ENCODE measurements at regions not wholly inside any gene's neighbourhood (a gene's known extent, or its start where the extent isn't known, plus 50 kb on each side); places are given as distances from the start of the nearest gene placed in this dataset.

- peak; percentile 53 to 62 for DNase-seq (ENCODE audit: low read depth in 2 of 2)
Measured at GRCh38 chr13:37364007-37364406, 234.6 kb downstream of the POSTN start.

DNA sequence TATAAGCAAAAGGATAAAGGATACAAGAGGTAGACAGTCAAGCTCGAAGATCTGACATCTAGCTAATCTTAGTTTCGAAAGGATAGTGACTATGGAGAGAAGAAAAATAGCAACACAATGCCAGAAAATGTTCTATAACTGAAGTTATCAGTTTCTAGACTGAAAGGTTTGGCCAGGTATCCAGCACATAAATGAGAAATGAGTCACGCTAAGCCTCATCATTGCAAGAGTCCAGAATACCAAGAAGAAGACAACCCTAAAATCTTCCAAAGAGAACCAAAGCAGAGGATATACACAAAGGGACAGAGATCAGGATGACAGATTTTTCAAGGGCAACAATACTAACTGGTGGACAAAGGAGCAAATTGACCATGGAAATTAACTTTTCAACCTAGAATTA is 237.0 kb downstream of the POSTN start:
- no peak for DNase-seq (ENCODE audit: low read depth in 2 of 2)

DNA sequence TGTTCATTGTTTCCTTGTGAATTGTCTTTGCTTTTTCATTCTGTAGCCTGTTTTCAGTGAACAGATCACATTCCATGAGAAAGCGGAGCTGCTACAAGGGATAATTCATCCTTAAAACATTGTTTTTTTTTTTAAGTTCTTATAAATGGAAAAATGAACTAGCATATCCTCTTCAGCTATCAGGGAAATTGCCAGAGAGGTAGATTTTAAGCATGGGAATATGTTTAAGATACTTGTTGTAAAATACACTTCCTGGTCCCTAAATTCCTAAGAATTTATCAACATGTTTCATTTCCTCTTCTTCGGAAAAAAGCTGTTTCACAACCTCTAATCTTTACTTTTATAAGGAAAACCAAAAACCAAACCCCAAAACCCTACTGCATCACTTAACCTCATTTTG is 238.0 kb downstream of the POSTN start:
- no peak for DNase-seq (ENCODE audit: low read depth in 2 of 2)

GRCh38 chr13:37357548-37357947 is 241.0 kb downstream of the POSTN start:
- no peak for DNase-seq (ENCODE audit: low read depth in 2 of 2)

DNA sequence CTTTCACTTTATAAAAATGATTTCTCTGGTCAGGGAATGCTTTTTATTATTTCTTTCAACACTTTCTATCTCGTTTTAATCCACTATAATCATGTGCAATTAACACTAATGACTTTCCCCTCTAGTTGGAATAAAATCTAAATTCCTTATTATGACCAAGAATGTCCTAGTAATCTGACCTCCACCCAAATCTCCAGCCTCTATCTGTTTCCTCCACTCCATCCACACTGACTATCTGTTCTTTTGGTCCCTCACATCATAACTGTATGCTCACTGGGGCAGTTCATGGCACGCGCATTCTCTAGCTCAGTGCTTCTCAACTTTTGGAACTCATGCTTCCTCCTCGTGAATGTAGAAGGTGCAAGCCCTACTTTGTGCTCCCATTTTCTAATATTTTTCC is 244.7 kb downstream of the POSTN start:
- DNase-seq (ENCODE audit: low read depth in 2 of 2) = no peak

DNA sequence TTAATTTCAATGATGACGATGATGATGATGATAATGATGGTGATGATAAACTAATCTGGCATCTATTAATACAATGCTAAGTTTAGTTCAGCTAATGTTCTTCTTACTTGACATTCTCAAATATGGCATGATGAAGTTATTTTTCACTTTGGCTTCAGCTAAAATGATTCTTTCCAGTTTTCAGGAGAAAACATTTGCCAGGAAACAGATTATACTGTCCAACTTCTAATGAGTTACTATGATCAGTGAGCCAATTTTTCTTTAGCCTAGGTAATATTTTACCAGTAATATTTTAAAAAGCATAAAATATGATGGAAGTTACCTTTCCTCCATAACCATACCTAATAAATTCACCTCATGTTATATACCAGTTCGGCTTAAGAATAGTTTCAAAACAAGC is 245.7 kb upstream of the CSNK1A1L start:
- no peak for DNase-seq (ENCODE audit: low read depth in 2 of 2)

DNA sequence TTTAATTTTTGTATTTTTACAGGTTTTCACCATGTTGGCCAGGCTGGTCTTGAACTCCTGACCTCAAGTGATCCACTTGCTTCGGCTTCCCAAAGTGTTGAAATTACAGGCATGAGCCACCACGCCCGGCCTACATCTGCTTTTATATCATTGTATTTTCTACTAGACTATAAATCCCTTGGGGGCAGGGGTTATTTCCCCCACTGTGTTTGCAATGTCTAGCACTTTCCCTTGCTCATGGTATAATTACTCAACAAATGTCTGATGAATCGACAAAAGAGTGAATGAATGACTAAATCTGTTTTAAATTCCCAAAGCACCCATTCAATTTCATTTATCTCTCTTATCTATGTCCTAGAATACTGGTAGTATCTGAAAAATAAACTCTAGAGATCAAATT is 244.5 kb upstream of the CSNK1A1L start:
- DNase-seq (ENCODE audit: low read depth in 2 of 2) = no peak

GRCh38 chr13:37348916-37349643 is 243.6 kb upstream of the CSNK1A1L start:
- DNase-seq (ENCODE audit: low read depth in 2 of 2) = no peak

- no peak for DNase-seq (ENCODE audit: low read depth in 2 of 2)
Measured at GRCh38 chr13:37345869-37346268, 240.4 kb upstream of the CSNK1A1L start.

GRCh38 chr13:37345391-37345790 is 239.9 kb upstream of the CSNK1A1L start:
- DNase-seq (ENCODE audit: low read depth in 2 of 2) = no peak

- DNase-seq (ENCODE audit: low read depth in 2 of 2) = no peak
Measured at GRCh38 chr13:37344056-37344455, 238.6 kb upstream of the CSNK1A1L start.

- no peak for DNase-seq (ENCODE audit: low read depth in 2 of 2)
Measured at GRCh38 chr13:37342205-37342604, 236.7 kb upstream of the CSNK1A1L start.

DNA sequence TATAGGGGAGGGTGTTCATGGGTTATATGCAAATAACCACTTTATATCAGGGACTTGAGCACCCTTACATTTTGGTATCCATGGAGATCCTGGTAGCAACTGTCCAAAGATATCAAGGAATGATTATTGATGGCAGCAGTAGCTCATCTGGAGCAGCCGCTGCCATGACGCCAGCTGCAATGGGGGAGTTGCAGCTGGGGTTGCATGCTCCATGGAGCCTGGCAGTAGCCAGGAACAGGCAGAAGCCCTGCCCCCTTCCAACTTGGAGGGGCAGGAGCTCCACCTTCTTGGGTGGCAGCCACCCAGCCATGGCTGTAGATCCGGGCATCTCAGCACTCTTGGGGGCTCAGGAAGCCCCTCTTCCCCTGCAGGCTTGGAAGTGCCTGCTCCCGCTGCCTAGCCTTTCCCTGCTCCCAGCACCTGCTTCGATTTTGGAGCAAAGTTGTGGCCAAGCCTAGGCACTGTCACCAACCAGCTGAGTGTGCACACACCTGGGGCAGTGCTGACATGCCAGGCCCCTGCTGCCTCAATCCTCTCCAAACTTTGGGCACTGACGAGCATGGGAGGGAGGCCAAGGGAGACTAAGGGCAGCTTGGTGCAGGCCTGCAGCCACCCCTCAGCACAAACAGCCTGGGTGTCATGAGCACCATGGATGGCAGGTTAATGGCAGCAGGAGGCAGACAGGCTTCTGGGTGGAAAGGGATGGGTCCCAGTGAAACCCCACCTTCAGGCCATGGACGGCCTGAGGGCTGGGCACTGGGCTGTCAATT is 235.6 kb upstream of the CSNK1A1L start:
- DNase-seq (ENCODE audit: low read depth in 2 of 2) = no peak

GRCh38 chr13:37339386-37339735 is 233.9 kb upstream of the CSNK1A1L start:
- DNase-seq (ENCODE audit: low read depth in 2 of 2) = no peak

DNA sequence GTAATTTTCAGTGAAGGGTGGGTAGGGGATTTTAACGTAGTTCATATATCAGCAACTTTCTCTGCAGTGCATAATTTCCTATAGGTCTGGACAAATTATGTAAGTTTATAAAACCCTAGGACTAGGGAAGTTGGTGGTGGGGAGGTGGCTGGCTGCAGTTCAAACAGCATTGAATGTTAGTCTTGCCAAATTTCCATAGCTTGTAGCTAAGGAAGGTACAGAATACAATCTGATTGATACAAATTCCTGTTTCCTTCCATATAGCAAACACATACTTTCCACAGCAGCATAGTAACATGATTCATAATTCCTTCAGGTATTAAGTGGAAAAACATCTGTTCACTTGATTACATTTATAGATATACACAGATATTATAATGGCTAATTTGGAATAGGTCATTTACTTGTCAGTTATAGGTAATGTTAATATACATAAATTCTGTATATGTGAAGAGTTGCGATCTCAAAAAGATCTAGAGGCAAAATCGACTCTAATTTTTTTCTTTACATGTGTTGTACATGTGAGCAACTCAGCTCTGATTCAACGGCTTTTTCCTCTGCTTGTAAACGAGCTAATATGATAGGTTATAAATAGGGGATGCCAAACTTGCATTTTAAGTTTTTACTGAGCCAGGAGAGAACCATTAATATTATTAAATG is 233.4 kb upstream of the CSNK1A1L start:
- DNase-seq (ENCODE audit: low read depth in 2 of 2) = no peak

DNA sequence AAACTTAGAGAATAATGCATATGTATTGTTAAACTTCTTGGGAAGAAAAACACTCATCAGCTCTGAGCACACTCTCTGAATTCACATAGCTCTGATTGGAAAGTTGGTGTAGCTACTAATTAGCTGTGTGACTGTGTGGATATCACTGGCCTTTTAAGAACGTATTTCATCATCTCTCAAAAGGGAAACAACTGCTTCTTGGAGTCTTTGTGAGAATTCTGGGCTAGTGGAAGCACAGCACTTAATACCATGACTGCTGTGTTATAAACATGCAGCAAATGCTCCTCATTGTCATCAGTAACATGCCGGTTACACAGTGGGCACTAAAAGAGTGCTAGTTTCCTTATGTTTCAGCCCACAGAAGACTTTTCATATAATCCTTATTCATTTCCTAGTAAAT is 220.9 kb upstream of the CSNK1A1L start:
- DNase-seq (ENCODE audit: low read depth in 2 of 2) = no peak

DNA sequence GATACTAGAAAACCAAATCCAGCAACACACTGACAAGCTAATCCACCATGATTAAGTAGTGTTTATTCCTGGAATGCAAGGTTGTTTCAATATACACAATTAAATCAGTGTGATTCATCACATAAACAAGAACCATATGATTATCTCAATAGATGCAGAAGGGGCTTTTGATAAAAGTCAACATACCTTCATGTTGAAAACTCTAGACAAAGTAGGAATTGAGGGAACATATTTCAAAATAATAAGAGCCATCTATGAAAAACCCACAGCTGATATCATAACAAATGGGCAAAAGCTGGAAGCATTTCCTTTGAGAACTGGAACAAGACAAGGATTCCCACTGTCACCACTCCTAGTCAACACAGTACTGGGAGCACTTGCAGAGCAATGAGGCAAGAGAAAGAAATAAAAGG is 213.6 kb upstream of the CSNK1A1L start:
- peak; percentile 92 to 93 for DNase-seq (ENCODE audit: low read depth in 2 of 2)

DNA sequence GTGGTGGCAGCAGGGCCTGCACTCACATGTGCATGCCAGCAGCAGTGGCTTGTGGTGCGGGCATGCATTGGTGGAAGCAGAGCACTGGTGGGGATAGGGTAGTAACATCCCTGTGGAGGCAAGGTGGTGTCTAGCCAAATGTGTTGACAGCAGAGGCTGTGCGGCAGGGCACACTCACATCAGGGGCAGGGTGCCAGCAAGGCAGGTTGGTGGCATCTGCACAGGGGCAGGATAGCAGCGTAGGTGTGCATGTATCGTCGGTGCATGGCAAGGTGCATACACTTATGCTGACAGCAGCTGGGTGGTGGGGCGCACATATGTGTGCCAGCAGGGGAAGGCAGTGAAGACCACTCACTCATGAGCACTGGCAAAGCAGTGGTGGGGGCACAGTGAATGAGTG is 211.5 kb upstream of the CSNK1A1L start:
- DNase-seq (ENCODE audit: low read depth in 2 of 2) = no peak

DNA sequence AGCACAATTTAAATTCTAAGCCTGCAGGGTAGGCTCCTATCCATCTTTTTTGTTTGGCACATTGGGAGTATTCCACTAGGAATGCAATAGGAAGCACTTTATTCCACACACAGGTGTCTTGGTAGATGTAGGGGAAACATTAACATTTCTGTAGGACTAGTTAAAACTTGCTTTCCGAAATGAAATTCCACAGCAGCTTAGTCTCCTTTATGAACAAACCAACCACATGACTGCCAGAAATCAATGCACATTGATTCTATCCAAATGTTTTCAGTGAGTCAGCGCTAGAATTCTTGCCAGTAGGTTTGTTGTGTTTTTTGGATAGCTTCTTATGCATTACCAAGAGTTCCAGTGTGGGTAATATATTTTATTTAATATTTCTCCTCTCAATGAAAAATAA is 207.9 kb upstream of the CSNK1A1L start:
- DNase-seq (ENCODE audit: low read depth in 2 of 2) = peak; percentile 92 to 93

- DNase-seq (ENCODE audit: low read depth in 2 of 2) = peak; percentile 91 to 92
Measured at GRCh38 chr13:37306778-37307544, 201.5 kb upstream of the CSNK1A1L start.

GRCh38 chr13:37303606-37304005 is 198.1 kb upstream of the CSNK1A1L start:
- no peak for DNase-seq (ENCODE audit: low read depth in 2 of 2)

DNA sequence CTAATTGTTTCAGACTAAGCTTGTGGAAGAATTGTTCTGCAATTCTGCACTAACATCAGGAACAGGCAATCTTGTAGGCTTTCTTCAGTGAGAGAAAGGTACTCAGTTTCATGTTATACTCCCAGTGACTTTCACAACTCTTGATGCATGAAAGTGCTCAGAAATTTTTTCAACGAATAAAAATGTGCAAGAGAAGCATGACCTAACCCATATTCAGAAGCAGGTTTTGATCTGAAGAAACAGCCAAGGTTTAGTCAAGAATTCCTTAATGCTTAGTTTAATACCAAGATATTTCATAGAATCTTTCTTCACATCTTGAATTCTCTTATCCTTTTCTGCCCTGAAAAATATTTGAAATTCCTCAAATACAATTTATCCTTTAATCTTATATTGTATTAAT is 197.2 kb upstream of the CSNK1A1L start:
- DNase-seq (ENCODE audit: low read depth in 2 of 2) = no peak
